ENCODE measurements at regions not wholly inside any gene's neighbourhood (a gene's known extent, or its start where the extent isn't known, plus 50 kb on each side); places are given as distances from the start of the nearest gene placed in this dataset.

DNA sequence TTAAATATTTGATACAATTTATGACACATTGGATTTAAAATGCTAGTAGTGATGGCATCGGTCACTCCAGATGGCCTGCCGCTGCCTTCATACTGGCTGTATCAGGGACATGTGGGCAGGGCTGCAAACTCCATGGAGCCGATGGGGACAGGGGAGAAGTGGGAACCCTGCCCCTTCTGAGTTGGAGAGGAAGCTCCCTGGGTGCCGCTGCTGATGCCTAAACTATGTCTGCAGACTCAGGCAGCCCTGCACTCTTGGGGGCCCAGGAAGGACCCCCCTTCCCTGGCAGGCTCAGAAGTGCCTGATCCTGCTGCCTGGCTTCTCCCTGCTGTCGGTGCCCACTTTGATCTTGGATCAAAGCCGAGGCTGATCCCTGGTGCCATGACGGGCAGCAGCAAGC, 1522.1 kb downstream of the OTOL1 start:
- Mint-ChIP-seq H3K4me3 (no peak overlapping the region), H3K36me3 (no peaks in the 10 kb centered on the region), H3K27me3 (no peaks in the 10 kb centered on the region), H3K4me1 (no peaks in the 10 kb centered on the region), H3K9me3 (peaks cover 0 to 11% (median 0%) of the 10 kb centered on the region in 3 donors), H3K27ac (no peak overlapping the region)

DNA sequence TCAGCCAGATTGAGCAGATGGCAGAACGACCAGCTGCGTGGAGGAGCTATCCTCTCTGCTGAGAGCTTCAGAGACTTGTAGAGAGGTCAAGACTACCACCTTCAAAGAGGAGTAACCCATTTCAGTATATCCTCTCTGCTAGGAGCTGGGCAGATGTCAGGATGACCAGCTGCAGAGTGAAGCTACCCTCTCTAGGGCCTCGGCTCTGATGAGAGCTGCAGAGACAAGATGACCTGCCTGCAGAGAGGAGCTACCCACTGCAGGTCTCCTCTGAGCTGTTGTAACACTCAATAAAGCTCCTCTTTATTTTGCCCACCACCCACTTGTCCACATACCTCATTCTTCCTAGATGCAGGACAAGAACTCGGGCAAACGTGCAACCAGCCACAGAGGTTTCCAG, 1522.7 kb downstream of the OTOL1 start:
- no peaks in the 10 kb centered on the region for H3K4me1 Mint-ChIP-seq
- peaks cover 0 to 11% (median under 1%) of the 10 kb centered on the region in 3 donors for H3K9me3 Mint-ChIP-seq

DNA sequence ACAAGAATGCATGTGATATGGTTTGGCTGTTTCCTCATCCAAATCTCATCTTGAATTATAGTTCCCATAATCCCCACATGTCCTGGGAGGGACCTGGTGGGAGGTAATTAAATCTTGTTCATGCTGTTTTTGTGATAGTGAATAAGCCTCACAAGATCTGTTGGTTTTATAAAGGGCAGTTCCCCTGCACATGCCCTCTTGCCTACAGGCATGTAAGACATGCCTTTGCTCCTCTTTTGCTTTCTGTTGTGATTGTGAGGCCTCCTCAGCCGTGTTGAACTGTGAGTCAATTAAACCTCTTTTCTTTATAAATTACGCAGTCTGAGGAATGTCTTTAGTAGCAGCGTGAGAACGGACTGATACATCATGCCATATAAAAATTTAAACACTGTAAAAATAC, 1537.0 kb downstream of the OTOL1 start:
- H3K36me3 Mint-ChIP-seq: no peaks in the 10 kb centered on the region
- H3K27ac Mint-ChIP-seq: no peak overlapping the region
- no peaks in the 10 kb centered on the region for H3K4me1 Mint-ChIP-seq
- H3K9me3 Mint-ChIP-seq: peaks cover 1 to 11% (median 2%) of the 10 kb centered on the region in 3 donors
- H3K4me3 Mint-ChIP-seq: no peak overlapping the region
- H3K27me3 Mint-ChIP-seq: no peaks in the 10 kb centered on the region

More for the DNA sequence above, 1522.7 kb downstream of the OTOL1 start:
- Mint-ChIP-seq H3K27ac (no peak overlapping the region), H3K27me3 (no peaks in the 10 kb centered on the region), H3K36me3 (no peaks in the 10 kb centered on the region), H3K4me3 (no peak overlapping the region)

DNA sequence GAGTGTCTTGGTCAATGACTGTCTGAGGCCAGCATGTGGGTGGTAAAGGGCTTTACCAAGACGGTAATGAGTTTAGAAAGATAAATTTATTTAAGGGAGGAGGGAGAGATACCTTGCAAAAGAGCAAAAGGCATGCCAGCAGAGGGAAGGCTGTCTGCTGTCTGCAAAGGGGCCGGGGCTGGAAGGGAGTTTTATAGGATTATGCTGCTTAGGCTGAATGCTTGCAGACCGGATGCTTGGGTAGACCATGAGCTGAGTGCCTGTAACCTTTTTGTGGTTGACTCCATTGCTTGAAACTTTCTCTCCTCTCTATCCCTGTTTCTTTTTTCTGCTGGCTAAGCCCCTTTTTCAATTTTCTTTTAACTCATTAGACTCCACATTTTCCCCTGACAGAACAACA, 1543.0 kb downstream of the OTOL1 start:
- no peak overlapping the region for H3K27ac Mint-ChIP-seq
- peaks cover 4% of the 10 kb centered on the region in 3 donors for H3K9me3 Mint-ChIP-seq
- no peaks in the 10 kb centered on the region for H3K27me3 Mint-ChIP-seq

DNA sequence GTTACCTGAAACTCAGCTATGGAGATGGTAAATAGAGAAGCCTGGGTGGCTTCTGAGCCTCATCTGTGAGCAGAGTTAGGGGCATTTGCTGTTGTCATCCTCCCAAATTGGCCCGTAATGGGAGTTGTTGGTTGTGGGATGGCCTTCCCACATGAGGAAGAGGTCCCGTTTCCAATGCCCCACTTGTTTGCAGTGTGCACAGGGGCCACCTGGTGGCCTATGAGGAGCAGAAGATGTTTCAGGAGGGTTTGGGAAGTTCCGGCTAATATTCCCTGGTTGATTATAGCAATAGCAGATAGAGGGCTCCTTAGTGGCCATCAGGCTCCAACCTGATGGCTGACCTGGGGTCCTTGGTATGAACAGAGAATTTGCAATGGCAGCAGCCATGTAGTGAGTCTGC, 1546.5 kb downstream of the OTOL1 start:
- Mint-ChIP-seq H3K4me3 (no peak overlapping the region), H3K27ac (no peak overlapping the region), H3K9me3 (peaks cover 4 to 9% (median 4%) of the 10 kb centered on the region in 3 donors), H3K27me3 (no peaks in the 10 kb centered on the region), H3K36me3 (no peaks in the 10 kb centered on the region), H3K4me1 (no peaks in the 10 kb centered on the region)

More for the DNA sequence above, 1543.0 kb downstream of the OTOL1 start:
- H3K4me1 Mint-ChIP-seq: no peaks in the 10 kb centered on the region
- H3K36me3 Mint-ChIP-seq: no peaks in the 10 kb centered on the region
- no peak overlapping the region for H3K4me3 Mint-ChIP-seq

DNA sequence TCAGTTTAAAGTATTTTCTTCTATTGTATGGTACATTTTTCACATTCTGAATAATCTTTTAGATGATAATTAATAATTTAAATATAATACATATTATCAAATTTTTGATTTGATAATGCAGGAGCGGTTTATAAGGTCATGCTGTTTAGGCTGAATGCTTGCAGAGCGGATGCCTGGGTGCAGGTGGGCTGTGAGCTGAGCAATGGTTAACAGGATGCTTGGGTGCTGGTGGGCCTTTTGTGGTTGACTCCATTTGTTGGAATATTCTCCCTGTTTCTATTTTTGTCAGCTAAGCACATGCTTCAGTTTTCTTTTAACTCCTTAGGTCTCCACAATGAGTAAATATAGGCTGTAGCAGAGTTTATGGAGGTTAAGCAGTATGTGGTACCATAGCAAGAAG, 1549.3 kb downstream of the OTOL1 start:
- Mint-ChIP-seq H3K36me3 (no peaks in the 10 kb centered on the region), H3K4me1 (no peaks in the 10 kb centered on the region), H3K27ac (no peak overlapping the region), H3K4me3 (no peak overlapping the region), H3K27me3 (no peaks in the 10 kb centered on the region), H3K9me3 (peaks cover 3 to 9% (median 4%) of the 10 kb centered on the region in 3 donors)

DNA sequence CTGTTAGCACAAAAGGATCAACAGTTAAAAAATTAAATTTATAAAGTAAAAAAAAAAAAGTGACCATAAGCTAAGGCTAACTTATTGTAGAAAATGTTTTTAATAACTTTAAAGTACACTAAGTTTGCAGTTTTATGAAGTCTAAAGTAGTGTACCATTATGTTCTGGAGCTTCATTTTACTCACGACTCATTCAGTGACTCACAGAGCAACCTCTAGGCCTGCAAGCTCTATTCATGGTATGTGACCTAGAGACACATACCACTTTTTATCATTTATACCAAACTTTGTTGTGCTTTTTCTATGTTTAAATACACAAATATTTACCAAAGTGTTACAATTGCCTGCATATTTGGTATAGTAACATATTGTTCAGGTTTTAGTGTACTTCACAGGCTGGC, 1552.3 kb downstream of the OTOL1 start:
- H3K36me3 Mint-ChIP-seq: peaks cover 1% of the 10 kb centered on the region
- H3K27ac Mint-ChIP-seq: no peak overlapping the region
- H3K9me3 Mint-ChIP-seq: peaks cover 3 to 4% (median 4%) of the 10 kb centered on the region in 3 donors
- H3K4me1 Mint-ChIP-seq: no peaks in the 10 kb centered on the region
- no peak overlapping the region for H3K4me3 Mint-ChIP-seq
- H3K27me3 Mint-ChIP-seq: no peaks in the 10 kb centered on the region

DNA sequence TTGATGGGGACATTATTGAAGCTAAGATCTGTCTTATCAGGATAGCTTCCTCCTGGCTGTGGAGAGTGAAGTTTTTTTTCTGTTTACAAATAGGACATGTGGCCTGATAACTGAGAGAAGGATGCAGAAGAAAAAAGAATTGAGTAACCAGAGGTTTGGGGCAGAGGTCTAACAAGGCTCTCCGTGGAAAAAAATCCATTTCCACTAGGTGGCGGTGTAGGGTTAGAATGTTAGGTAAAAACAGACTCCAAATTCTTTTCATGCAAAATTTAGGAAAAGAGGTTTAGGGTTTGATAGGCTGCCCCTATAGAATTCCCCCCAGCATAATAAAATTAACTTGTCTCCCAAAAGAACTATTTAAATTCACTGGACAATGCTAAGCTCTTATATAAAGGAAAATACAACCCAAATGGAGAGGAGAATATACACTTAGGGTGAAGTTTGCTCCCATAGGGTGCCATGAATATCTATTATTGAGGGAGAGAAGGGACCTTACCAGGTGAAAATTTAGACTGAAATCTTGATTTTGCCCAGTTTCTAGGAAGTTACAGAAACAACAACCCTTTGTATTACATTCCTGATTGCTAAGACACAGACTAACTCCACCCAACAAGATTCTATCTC, 1560.4 kb downstream of the OTOL1 start:
- Mint-ChIP-seq H3K27me3 (no peaks in the 10 kb centered on the region), H3K4me3 (no peak overlapping the region), H3K36me3 (peaks cover 2% of the 10 kb centered on the region), H3K9me3 (peaks cover 0 to 3% (median 0%) of the 10 kb centered on the region in 3 donors), H3K4me1 (no peaks in the 10 kb centered on the region), H3K27ac (no peak overlapping the region)

DNA sequence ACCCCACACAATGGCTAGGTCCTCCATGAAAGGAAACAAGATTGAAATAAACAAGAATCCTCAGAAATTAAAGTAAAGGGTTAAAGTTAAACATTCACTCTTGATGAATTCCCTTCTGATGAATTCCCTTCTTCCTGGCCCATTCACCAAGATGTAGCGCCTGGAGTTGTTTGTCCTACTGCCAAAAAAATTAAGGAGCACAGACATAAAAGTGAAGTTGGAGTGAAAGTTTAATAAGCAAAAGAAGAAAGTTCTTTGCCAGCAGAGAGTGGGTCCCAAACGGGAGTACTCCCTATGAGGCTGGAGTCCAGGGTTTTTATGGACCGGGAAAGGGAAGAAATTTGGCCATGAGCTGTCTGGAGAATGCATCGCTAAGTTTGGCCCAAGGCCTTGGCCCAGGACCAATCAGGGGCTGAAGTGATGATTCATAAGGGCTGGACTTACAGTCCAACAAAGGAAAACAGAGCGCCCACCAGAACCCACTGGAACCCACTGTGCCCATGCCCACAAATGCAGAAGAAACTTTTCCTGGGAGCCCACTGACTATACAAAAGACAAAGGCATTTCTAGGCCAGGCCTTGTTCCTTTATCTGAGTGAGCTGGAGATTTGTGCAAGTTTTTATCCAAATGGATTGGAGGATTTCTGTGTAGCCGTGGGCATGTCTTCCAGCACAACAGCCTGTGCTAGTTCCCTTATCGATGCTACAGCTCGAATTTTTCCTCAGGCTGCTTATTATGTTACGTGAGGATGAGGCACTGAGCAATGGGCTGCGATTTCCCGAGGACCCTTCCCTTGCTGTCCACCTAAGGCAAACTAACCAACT, 1561.6 kb downstream of the OTOL1 start:
- Mint-ChIP-seq H3K4me3 (no peak overlapping the region), H3K27me3 (no peaks in the 10 kb centered on the region), H3K27ac (no peak overlapping the region), H3K4me1 (no peaks in the 10 kb centered on the region), H3K36me3 (peaks cover 2% of the 10 kb centered on the region), H3K9me3 (peaks cover 0 to 3% (median 0%) of the 10 kb centered on the region in 3 donors)

DNA sequence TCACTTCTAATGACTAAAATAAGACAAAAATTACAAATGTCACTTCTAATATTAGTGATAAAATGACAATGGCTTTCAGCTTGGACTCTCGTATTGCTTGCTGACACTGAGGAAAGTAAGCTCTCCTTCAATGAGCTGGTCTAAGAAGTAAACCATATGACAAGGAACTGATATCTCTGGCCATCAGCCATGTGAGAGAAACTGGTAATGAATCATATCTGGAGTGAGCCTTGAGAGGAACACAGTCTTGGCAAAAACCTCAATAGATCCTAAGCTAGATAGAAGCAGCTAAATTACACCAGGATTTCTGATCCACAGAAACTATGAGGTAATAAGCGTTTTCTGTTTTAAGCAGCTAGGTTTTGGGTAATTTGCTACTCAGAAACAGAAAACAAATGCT, 1575.1 kb downstream of the OTOL1 start:
- Mint-ChIP-seq H3K27me3 (no peaks in the 10 kb centered on the region), H3K36me3 (no peaks in the 10 kb centered on the region), H3K9me3 (peaks cover 0 to 3% (median 0%) of the 10 kb centered on the region in 3 donors), H3K4me3 (no peak overlapping the region), H3K4me1 (no peaks in the 10 kb centered on the region), H3K27ac (no peak overlapping the region)
